ENCODE measurements at regions not wholly inside any gene's neighbourhood (a gene's known extent, or its start where the extent isn't known, plus 50 kb on each side); places are given as distances from the start of the nearest gene placed in this dataset.

DNA sequence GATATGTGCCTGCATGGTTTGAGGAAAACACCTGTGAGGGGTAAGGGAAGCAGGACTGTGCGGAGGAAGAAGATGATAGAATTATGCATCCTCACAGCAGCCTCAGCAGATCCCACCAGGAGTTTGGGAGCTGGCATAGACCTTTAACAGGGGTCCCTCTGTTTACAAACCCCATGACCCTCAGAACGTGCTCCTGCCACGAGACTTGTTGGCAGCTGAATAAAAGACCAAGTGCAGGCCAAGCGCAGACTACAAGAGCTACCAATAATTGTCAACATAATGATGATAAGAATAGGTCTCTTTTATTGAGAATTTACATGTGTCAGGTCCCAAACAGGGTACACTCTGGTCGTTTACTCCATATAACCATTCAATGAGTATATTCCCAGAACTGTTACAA lies 236.0 kb downstream of the MED10 start:
- H3K4me1 Mint-ChIP-seq, result peaks cover 3% of the 10 kb centered on the region
- no peak overlapping the region for H3K4me3 Mint-ChIP-seq
- H3K27me3 Mint-ChIP-seq (ENCODE audit: low read depth), result peaks cover 45% of the 10 kb centered on the region
- TF ChIP-seq, protein P1, sequence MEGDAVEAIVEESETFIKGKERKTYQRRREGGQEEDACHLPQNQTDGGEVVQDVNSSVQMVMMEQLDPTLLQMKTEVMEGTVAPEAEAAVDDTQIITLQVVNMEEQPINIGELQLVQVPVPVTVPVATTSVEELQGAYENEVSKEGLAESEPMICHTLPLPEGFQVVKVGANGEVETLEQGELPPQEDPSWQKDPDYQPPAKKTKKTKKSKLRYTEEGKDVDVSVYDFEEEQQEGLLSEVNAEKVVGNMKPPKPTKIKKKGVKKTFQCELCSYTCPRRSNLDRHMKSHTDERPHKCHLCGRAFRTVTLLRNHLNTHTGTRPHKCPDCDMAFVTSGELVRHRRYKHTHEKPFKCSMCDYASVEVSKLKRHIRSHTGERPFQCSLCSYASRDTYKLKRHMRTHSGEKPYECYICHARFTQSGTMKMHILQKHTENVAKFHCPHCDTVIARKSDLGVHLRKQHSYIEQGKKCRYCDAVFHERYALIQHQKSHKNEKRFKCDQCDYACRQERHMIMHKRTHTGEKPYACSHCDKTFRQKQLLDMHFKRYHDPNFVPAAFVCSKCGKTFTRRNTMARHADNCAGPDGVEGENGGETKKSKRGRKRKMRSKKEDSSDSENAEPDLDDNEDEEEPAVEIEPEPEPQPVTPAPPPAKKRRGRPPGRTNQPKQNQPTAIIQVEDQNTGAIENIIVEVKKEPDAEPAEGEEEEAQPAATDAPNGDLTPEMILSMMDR (IDR thresholded peaks at IDR 0.05; ENCODE audit: unreplicated experiment), result no peak
- H3K36me3 Mint-ChIP-seq, result no peaks in the 10 kb centered on the region
- DNase-seq (ENCODE audit: low spot score in 2 of 2, unreplicated experiment in 2 of 2), result no peak
- H3K9me3 Mint-ChIP-seq, result no peaks in the 10 kb centered on the region
- no peak overlapping the region for H3K27ac Mint-ChIP-seq

DNA sequence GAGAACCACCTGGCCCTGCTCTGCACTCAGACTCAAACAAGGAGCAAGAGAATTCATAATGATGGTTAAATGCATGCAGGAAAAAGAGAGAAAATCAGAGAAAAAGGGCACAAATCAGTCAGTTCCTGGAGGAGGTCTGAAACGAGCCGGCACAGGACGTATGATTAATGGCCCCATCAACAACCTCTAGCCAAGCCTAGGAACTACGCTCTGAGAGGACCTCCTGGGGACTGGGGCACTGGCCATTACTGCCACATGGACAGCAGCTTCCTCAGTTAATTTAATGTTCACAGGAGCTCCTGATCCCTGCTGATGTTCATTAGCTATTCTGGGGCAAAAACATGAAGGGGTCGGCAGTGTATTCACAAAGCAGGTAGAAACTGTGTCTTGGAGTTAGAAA lies 238.1 kb downstream of the MED10 start:
- Mint-ChIP-seq H3K27ac (no peak overlapping the region), H3K4me1 (peaks cover 3% of the 10 kb centered on the region)

DNA sequence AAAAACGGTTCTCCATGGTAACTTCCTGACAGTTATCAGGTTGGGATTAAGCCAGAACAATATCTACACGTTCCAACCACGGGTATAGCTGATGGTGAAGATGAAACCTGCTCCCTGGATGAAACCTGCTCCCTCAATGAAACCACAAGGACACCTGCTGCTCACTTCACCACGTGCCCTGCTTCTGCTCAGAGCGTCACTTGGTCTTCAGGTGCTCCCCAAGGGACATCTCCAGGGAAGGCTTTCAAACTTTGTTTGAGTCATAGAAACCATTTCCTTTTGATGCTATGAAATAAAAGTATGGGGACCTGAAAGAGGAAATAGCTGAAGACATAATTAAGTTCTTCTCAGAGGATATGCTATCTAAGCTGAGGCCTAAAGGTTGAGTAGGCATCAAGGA lies 242.4 kb downstream of the MED10 start:
- DNase-seq (ENCODE audit: low spot score in 2 of 2, unreplicated experiment in 2 of 2), result no peak
- H3K4me1 Mint-ChIP-seq, result peaks cover 3% of the 10 kb centered on the region
- H3K9me3 Mint-ChIP-seq, result peaks cover 3% of the 10 kb centered on the region
- TF ChIP-seq, protein P1 (IDR thresholded peaks at IDR 0.05; ENCODE audit: unreplicated experiment), result no peak
- no peak overlapping the region for H3K27ac Mint-ChIP-seq
- H3K27me3 Mint-ChIP-seq (ENCODE audit: low read depth), result peaks cover 23% of the 10 kb centered on the region
- no peak overlapping the region for H3K4me3 Mint-ChIP-seq
- no peaks in the 10 kb centered on the region for H3K36me3 Mint-ChIP-seq

More for the DNA sequence above, 238.1 kb downstream of the MED10 start:
- Mint-ChIP-seq H3K4me3 (no peak overlapping the region), H3K27me3 (ENCODE audit: low read depth) (peaks cover 31% of the 10 kb centered on the region), H3K36me3 (no peaks in the 10 kb centered on the region), H3K9me3 (no peaks in the 10 kb centered on the region)
- TF ChIP-seq, protein P1 (IDR thresholded peaks at IDR 0.05; ENCODE audit: unreplicated experiment), result no peak
- DNase-seq (ENCODE audit: low spot score in 2 of 2, unreplicated experiment in 2 of 2), result no peak

DNA sequence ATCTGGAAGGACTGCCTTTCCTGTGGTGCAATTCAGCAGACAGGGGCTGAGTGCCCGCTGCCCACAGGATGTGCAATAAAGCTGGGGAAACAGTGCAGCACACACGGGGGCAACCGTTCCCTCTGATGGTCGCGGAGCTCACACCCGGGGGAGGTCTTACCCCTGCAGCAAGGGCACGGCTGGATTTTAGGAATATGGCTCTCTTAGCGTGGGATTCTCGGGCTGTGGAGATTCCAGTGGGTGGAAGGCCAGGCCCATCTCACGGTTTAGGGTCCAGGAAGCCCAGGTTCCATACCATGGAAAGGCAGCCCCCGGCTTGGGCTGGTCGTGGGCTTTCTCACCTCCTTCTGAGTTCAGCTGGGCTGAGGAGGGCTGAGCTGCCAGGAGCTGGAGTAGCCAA lies 244.1 kb downstream of the MED10 start:
- Mint-ChIP-seq H3K4me1 (no peaks in the 10 kb centered on the region), H3K27ac (no peak overlapping the region), H3K36me3 (no peaks in the 10 kb centered on the region), H3K4me3 (no peak overlapping the region), H3K27me3 (ENCODE audit: low read depth) (peaks cover 16% of the 10 kb centered on the region), H3K9me3 (peaks cover 14% of the 10 kb centered on the region)
- TF ChIP-seq, protein P1 (IDR thresholded peaks at IDR 0.05; ENCODE audit: unreplicated experiment), result no peak
- DNase-seq (ENCODE audit: low spot score in 2 of 2, unreplicated experiment in 2 of 2), result no peak

DNA sequence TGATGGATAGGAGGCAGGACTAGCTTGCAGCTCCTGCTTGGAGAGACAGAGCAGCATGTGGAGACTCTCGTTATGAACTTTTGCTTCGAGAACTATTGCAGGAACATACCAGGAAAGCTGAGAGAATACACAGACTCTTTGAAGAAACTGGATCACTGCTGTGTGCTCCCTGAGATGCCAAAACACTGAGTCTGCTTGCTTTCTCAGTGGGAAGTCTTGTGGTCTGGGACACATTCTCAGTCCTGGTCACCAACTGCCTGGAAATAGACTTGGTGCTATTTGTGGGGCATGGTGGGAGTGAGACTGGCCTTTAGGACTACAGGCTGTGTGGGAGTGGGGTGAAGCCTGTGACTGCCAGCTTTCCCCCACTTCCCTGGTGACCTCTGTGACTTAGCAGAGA lies 252.6 kb downstream of the MED10 start:
- TF ChIP-seq, protein P1 (IDR thresholded peaks at IDR 0.05; ENCODE audit: unreplicated experiment), result no peak
- Mint-ChIP-seq H3K4me3 (no peak overlapping the region), H3K4me1 (no peaks in the 10 kb centered on the region), H3K9me3 (peaks cover 58% of the 10 kb centered on the region), H3K27ac (no peak overlapping the region), H3K27me3 (ENCODE audit: low read depth) (no peaks in the 10 kb centered on the region), H3K36me3 (no peaks in the 10 kb centered on the region)
- no peak for DNase-seq (ENCODE audit: low spot score in 2 of 2, unreplicated experiment in 2 of 2)

DNA sequence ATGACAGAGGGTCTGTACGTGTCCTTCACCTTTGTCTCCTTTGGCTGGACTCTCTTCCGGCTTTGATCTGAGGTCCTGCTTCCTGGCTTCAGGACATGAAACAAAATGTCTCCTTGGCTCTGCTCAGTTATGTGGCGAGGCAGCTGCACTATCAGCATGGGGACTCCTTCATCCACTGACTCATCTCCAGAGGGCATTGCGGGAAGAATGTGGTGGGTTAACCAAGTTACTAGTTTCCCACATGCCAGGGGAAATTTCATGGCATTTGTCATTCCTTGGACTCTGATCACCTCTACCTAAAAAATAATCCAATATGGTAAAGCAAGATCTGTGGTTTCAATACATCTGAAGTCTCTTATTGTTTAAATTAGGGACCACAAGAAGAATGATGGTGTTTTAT lies 259.7 kb downstream of the MED10 start:
- H3K27ac Mint-ChIP-seq, result no peak overlapping the region
- peaks cover 5% of the 10 kb centered on the region for H3K27me3 Mint-ChIP-seq (ENCODE audit: low read depth)
- no peaks in the 10 kb centered on the region for H3K36me3 Mint-ChIP-seq
- TF ChIP-seq, protein P1 (IDR thresholded peaks at IDR 0.05; ENCODE audit: unreplicated experiment), result no peak
- H3K9me3 Mint-ChIP-seq, result peaks cover 14% of the 10 kb centered on the region
- no peak overlapping the region for H3K4me3 Mint-ChIP-seq
- DNase-seq (ENCODE audit: low spot score in 2 of 2, unreplicated experiment in 2 of 2), result no peak
- H3K4me1 Mint-ChIP-seq, result no peaks in the 10 kb centered on the region

Measured in mesothelial cell of epicardium (in vitro differentiated cells).